Activated B cell treated with CpG ODN at 0.5 μM for 24 hours (primary cell): ENCODE measurements at regions not wholly inside any gene's neighbourhood (a gene's known extent, or its start where the extent isn't known, plus 50 kb on each side); places are given as distances from the start of the nearest gene placed in this dataset.
"Not testable (repeated sequence)": the region's sequence is repeated elsewhere in the genome, so short reads cannot be mapped to it uniquely, and the experiment has no call there.

Source experiments
- ATAC-seq: fragments of 200-7000 bp; cut with Tn5 transposase; one replicate; pipeline ENCODE4 v1.10.0; 2021; ENCODE audit warnings: low read depth, mild to moderate bottlenecking, moderate library complexity
- CTCF ChIA-PET: fragments of 350-600 bp; sonication (Branson Sonifier 250); formaldehyde crosslinking; loops from one replicate; lab custom pipeline; 2021; ENCODE audit warnings: antibody characterized with exemption; lab: Charles Lee
- POLR2A ChIA-PET: fragments of 350-600 bp; sonication (Branson Sonifier 250); formaldehyde crosslinking; loops from one replicate; lab custom pipeline; 2021; ENCODE audit warnings: antibody characterized with exemption; lab: Charles Lee
- DNase-seq: peaks from one replicate; pipeline ENCODE4 v3.0.0; 2022
- H3K27ac Mint-ChIP-seq: one replicate; pipeline ENCODE4 v1.8.0; 2020; ENCODE audit warnings: mixed read lengths
- H3K27me3 Mint-ChIP-seq: one replicate; pipeline ENCODE4 v1.8.0; 2021; ENCODE audit warnings: mixed read lengths
- H3K36me3 Mint-ChIP-seq: one replicate; pipeline ENCODE4 v1.8.0; 2021; ENCODE audit warnings: low read depth, mixed read lengths
- H3K4me1 Mint-ChIP-seq: one replicate; pipeline ENCODE4 v1.8.0; 2021; ENCODE audit warnings: mixed read lengths
- H3K4me3 Mint-ChIP-seq: one replicate; pipeline ENCODE4 v1.8.0; 2020; ENCODE audit warnings: mild to moderate bottlenecking, mixed read lengths
- H3K9me3 Mint-ChIP-seq: one replicate; pipeline ENCODE4 v1.8.0; 2020; ENCODE audit warnings: mixed read lengths
- CTCF ChIP-seq: fragments of 200-600 bp; IDR thresholded peaks from one replicate; pipeline ENCODE4 v1.8.0; 2022; ENCODE audit warnings: antibody characterized with exemption, mild to moderate bottlenecking
- intact Hi-C: fragments of 100-400 bp; cut with micrococcal nuclease; formaldehyde crosslinking; loops from one replicate; pipeline ENCODE4 v1.15.1; 2024

GRCh38 chr4:72933029-72933428 lies 136.5 kb downstream of the COX18 start:
- intact Hi-C loops, result no loop called here
- H3K27ac Mint-ChIP-seq, result no peak overlapping the region
- no peaks in the 10 kb centered on the region for H3K9me3 Mint-ChIP-seq
- no peaks in the 10 kb centered on the region for H3K4me1 Mint-ChIP-seq
- no peak overlapping the region for H3K4me3 Mint-ChIP-seq
- TF ChIP-seq CTCF, result no peak
- H3K36me3 Mint-ChIP-seq, result no peaks in the 10 kb centered on the region
- POLR2A ChIA-PET, result no interaction called here
- no peak for DNase-seq
- CTCF ChIA-PET, result no interaction called here
- ATAC-seq, result no peak
- peaks cover 2% of the 10 kb centered on the region for H3K27me3 Mint-ChIP-seq

- intact Hi-C loops, result no loop called here
- ATAC-seq, result no peak
- no peak for DNase-seq
- no peaks in the 10 kb centered on the region for H3K9me3 Mint-ChIP-seq
- no peak overlapping the region for H3K27ac Mint-ChIP-seq
- TF ChIP-seq CTCF, result no peak
- ChIA-PET CTCF (no interaction called here), POLR2A (no interaction called here)
- H3K36me3 Mint-ChIP-seq, result no peaks in the 10 kb centered on the region
- H3K4me1 Mint-ChIP-seq, result no peaks in the 10 kb centered on the region
- no peak overlapping the region for H3K4me3 Mint-ChIP-seq
- H3K27me3 Mint-ChIP-seq, result peaks cover 2% of the 10 kb centered on the region
Observed at GRCh38 chr4:72931346-72931745, 138.2 kb downstream of the COX18 start.

GRCh38 chr4:72929596-72930274 lies 139.8 kb downstream of the COX18 start:
- intact Hi-C loops, H3K27ac Mint-ChIP-seq, CTCF ChIA-PET, H3K9me3 Mint-ChIP-seq, H3K4me1 Mint-ChIP-seq, H3K27me3 Mint-ChIP-seq, DNase-seq, H3K36me3 Mint-ChIP-seq, POLR2A ChIA-PET, H3K4me3 Mint-ChIP-seq, ATAC-seq: not testable (repeated sequence)

GRCh38 chr4:72924814-72925213 lies 144.7 kb downstream of the COX18 start:
- ATAC-seq (no peak), DNase-seq (no peak)
- intact Hi-C loops, result no loop called here
- no peak overlapping the region for H3K4me3 Mint-ChIP-seq
- H3K4me1 Mint-ChIP-seq, result no peaks in the 10 kb centered on the region
- no peak for TF ChIP-seq CTCF
- no peak overlapping the region for H3K27ac Mint-ChIP-seq
- H3K9me3 Mint-ChIP-seq, result peaks cover 5% of the 10 kb centered on the region
- no peaks in the 10 kb centered on the region for H3K27me3 Mint-ChIP-seq
- no peaks in the 10 kb centered on the region for H3K36me3 Mint-ChIP-seq
- ChIA-PET CTCF (no interaction called here), POLR2A (no interaction called here)

- no peak for TF ChIP-seq CTCF
- H3K36me3 Mint-ChIP-seq, result no peaks in the 10 kb centered on the region
- intact Hi-C loops, result no loop called here
- POLR2A ChIA-PET, result no interaction called here
- DNase-seq (no peak), ATAC-seq (no peak)
- H3K27me3 Mint-ChIP-seq, result no peaks in the 10 kb centered on the region
- peaks cover 2% of the 10 kb centered on the region for H3K9me3 Mint-ChIP-seq
- H3K27ac Mint-ChIP-seq, result no peak overlapping the region
- H3K4me1 Mint-ChIP-seq, result no peaks in the 10 kb centered on the region
- CTCF ChIA-PET, result no interaction called here
- no peak overlapping the region for H3K4me3 Mint-ChIP-seq
Observed at GRCh38 chr4:72919937-72920336, 149.6 kb downstream of the COX18 start.

GRCh38 chr4:72919464-72919863 lies 150.1 kb downstream of the COX18 start:
- POLR2A ChIA-PET, result no interaction called here

More at GRCh38 chr4:72919464-72919863, 150.1 kb downstream of the COX18 start:
- H3K4me1 Mint-ChIP-seq, result no peaks in the 10 kb centered on the region
- CTCF ChIA-PET, result no interaction called here
- intact Hi-C loops, result no loop called here
- no peak for ATAC-seq
- peaks cover 2% of the 10 kb centered on the region for H3K9me3 Mint-ChIP-seq
- H3K36me3 Mint-ChIP-seq, result no peaks in the 10 kb centered on the region
- TF ChIP-seq CTCF, result no peak
- H3K27ac Mint-ChIP-seq, result no peak overlapping the region
- no peak overlapping the region for H3K4me3 Mint-ChIP-seq
- no peaks in the 10 kb centered on the region for H3K27me3 Mint-ChIP-seq
- DNase-seq, result no peak
